ENCODE measurements at regions not wholly inside any gene's neighbourhood (a gene's known extent, or its start where the extent isn't known, plus 50 kb on each side); places are given as distances from the start of the nearest gene placed in this dataset.

DNA sequence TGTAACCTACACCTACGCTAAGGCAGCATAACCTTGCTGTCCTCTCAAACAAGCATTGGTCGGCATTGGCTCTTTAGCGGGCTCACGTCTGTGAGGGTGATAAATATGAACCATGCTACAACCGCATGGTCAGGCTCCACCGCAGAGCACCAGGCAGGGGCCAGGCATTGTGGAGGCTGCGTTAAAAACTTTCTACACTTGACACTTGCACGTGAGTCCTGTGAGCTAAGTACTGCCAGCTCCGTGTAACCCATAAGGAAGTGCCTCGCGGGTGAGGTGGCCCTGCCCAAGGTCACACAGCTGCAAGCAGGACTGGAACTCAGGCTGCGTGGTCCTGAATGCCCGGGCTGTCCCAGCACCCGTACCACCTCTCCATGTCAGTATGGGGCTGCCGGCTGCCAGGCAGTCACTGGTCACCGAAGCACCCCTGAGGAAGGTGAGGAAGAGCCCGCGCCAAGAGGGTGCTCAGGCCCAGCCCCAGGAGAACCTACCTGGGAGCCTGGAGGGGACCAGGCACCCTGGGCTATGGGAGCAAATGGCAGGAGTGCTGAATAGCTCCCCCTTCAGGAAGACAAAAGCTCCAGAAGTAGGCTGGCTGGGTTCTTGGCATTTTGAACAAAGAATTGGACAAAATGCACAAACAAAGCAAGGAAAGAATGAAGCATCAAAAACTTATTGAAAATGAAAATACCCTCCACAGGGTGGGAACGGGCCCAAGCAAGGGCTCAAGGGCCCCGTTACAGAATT, 271.1 kb upstream of the RAB6C start:
- no peak overlapping the region for H3K4me3 Mint-ChIP-seq (ENCODE audit: unreplicated experiment)
- POLR2A ChIA-PET = no interaction called here

DNA sequence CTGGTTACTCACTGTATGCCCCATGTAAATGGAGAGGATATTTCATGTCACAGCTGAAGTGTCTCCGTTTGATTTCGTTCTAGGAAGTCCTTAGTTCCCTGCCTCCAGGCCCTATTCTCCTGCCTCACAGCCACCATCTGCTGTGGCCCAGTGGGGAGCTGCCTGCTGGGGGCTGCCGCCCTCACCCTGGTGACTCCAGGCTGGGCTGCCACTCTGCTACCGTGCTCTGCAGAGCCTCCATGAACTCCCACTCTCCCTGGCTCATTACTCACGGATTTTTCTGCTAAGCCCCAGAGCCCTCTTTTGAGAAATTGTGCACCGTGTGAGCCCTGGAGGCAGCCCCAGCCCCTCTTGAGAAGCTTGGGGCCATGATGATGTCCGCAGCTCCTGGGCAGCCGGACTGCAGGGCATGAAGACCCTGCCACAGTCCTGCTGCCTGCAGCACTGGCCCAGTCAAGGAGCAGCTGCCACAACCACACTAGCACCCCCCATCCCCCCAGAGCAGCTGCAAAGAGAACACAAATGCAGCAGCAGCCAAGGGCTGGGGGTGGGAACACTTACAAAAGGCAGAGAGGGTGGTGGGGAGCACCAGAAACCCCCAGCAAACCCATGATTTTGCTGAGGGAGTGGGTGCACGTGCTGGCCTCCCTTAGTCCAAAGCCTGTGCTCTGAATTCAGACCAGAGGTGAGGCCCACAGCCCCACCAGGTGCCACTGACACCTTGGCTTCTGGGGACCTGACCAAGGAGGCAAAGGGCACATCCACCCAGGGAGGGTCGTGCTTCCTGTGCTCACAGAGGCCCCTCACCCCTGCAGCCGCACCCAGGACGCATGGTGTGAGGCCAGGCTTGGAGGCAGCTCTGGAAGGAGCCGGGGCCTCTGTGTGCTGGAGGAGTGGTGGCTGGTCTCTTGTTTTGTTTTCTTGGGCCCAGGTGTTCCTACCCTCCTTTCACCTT, 270.2 kb upstream of the RAB6C start:
- BruUV-seq (replicated peaks) = no TSS peak

More for the DNA sequence above, 271.1 kb upstream of the RAB6C start:
- TF ChIP-seq, protein P1, sequence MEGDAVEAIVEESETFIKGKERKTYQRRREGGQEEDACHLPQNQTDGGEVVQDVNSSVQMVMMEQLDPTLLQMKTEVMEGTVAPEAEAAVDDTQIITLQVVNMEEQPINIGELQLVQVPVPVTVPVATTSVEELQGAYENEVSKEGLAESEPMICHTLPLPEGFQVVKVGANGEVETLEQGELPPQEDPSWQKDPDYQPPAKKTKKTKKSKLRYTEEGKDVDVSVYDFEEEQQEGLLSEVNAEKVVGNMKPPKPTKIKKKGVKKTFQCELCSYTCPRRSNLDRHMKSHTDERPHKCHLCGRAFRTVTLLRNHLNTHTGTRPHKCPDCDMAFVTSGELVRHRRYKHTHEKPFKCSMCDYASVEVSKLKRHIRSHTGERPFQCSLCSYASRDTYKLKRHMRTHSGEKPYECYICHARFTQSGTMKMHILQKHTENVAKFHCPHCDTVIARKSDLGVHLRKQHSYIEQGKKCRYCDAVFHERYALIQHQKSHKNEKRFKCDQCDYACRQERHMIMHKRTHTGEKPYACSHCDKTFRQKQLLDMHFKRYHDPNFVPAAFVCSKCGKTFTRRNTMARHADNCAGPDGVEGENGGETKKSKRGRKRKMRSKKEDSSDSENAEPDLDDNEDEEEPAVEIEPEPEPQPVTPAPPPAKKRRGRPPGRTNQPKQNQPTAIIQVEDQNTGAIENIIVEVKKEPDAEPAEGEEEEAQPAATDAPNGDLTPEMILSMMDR (IDR thresholded peaks at IDR 0.05; ENCODE audit: insufficient read depth in 1 of 2, low read depth in 1 of 2, low read length in 1 of 2, severe bottlenecking in 1 of 2, unreplicated experiment in 1 of 2) = peak in 1 of 2 experiments; percentile 3
- H3K4me1 Mint-ChIP-seq (ENCODE audit: low read depth, unreplicated experiment) = no peaks in the 10 kb centered on the region
- H3K27ac Mint-ChIP-seq (ENCODE audit: unreplicated experiment) = no peak overlapping the region
- DNase-seq = no peak
- Histone ChIP-seq H3K36me3 (ENCODE audit: control insufficient read depth, insufficient read depth, low read length) (no peaks in the 10 kb centered on the region), H3K4me1 (no peaks in the 10 kb centered on the region), H3K9me3 (peaks cover under 1% of the 10 kb centered on the region; the same call in 1 of the 2 replicates), H3K4me3 (ENCODE audit: low read depth, low read length) (no peak overlapping the region), H3K27me3 (replicated peaks; ENCODE audit: control insufficient read depth, insufficient read depth, low read length) (no peaks in the 10 kb centered on the region)
- peaks cover 5% of the 10 kb centered on the region for H3K36me3 Mint-ChIP-seq (ENCODE audit: insufficient read depth, unreplicated experiment)
- intact Hi-C loops (cut with micrococcal nuclease; ENCODE audit: unreplicated experiment) = no loop called here
- BruUV-seq (replicated peaks) = no TSS peak
- no peaks in the 10 kb centered on the region for H3K27me3 Mint-ChIP-seq (ENCODE audit: insufficient read depth, unreplicated experiment)
- peaks cover 2% of the 10 kb centered on the region for H3K9me3 Mint-ChIP-seq (ENCODE audit: unreplicated experiment)
- CTCF ChIA-PET = no interaction called here

More for the DNA sequence above, 270.2 kb upstream of the RAB6C start:
- POLR2A ChIA-PET = no interaction called here
- Histone ChIP-seq H3K27me3 (replicated peaks; ENCODE audit: control insufficient read depth, insufficient read depth, low read length) (no peaks in the 10 kb centered on the region), H3K4me1 (no peaks in the 10 kb centered on the region), H3K4me3 (ENCODE audit: low read depth, low read length) (no peak overlapping the region), H3K9me3 (no peaks in the 10 kb centered on the region), H3K36me3 (ENCODE audit: control insufficient read depth, insufficient read depth, low read length) (no peaks in the 10 kb centered on the region)
- CTCF ChIA-PET = no interaction called here
- no peaks in the 10 kb centered on the region for H3K9me3 Mint-ChIP-seq (ENCODE audit: unreplicated experiment)
- H3K36me3 Mint-ChIP-seq (ENCODE audit: insufficient read depth, unreplicated experiment) = peaks cover 4% of the 10 kb centered on the region
- H3K4me1 Mint-ChIP-seq (ENCODE audit: low read depth, unreplicated experiment) = no peaks in the 10 kb centered on the region
- no peak for DNase-seq
- intact Hi-C loops (cut with micrococcal nuclease; ENCODE audit: unreplicated experiment) = no loop called here
- TF ChIP-seq, protein P1 (IDR thresholded peaks at IDR 0.05; ENCODE audit: insufficient read depth in 1 of 2, low read depth in 1 of 2, low read length in 1 of 2, severe bottlenecking in 1 of 2, unreplicated experiment in 1 of 2) = no peak
- no peaks in the 10 kb centered on the region for H3K27me3 Mint-ChIP-seq (ENCODE audit: insufficient read depth, unreplicated experiment)
- no peak overlapping the region for H3K27ac Mint-ChIP-seq (ENCODE audit: unreplicated experiment)
- H3K4me3 Mint-ChIP-seq (ENCODE audit: unreplicated experiment) = no peak overlapping the region

Measured in Caco-2 (cell line).